ENCODE measurements at regions not wholly inside any gene's neighbourhood (a gene's known extent, or its start where the extent isn't known, plus 50 kb on each side); places are given as distances from the start of the nearest gene placed in this dataset.
A peak's percentile ranks its signal among the peaks of the same experiment; 100 is the strongest.

- DNase-seq (ENCODE audit: low read depth in 2 of 2, low spot score in 1 of 2) = no peak
Observed at GRCh38 chr1:10896673-10897072, 100.2 kb upstream of the CASZ1 start.

- DNase-seq (ENCODE audit: low read depth in 2 of 2, low spot score in 1 of 2) = no peak
Observed at GRCh38 chr1:10897321-10897980, 101.0 kb upstream of the CASZ1 start.

- DNase-seq (ENCODE audit: low read depth in 2 of 2, low spot score in 1 of 2) = no peak
Observed at GRCh38 chr1:10897981-10898728, 101.7 kb upstream of the CASZ1 start.

GRCh38 chr1:10898921-10899320 lies 102.5 kb upstream of the CASZ1 start:
- no peak for DNase-seq (ENCODE audit: low read depth in 2 of 2, low spot score in 1 of 2)

GRCh38 chr1:10899490-10900250 lies 103.2 kb upstream of the CASZ1 start:
- no peak for DNase-seq (ENCODE audit: low read depth in 2 of 2, low spot score in 1 of 2)

GRCh38 chr1:10900251-10900651 lies 103.8 kb upstream of the CASZ1 start:
- no peak for DNase-seq (ENCODE audit: low read depth in 2 of 2, low spot score in 1 of 2)

GRCh38 chr1:10900691-10901090 lies 104.2 kb upstream of the CASZ1 start:
- no peak for DNase-seq (ENCODE audit: low read depth in 2 of 2, low spot score in 1 of 2)

GRCh38 chr1:10901091-10901890 lies 104.8 kb upstream of the CASZ1 start:
- no peak for DNase-seq (ENCODE audit: low read depth in 2 of 2, low spot score in 1 of 2)

- no peak for DNase-seq (ENCODE audit: low read depth in 2 of 2, low spot score in 1 of 2)
Observed at GRCh38 chr1:10901891-10902805, 105.7 kb upstream of the CASZ1 start.

GRCh38 chr1:10903421-10903820 lies 107.0 kb upstream of the CASZ1 start:
- DNase-seq (ENCODE audit: low read depth in 2 of 2, low spot score in 1 of 2) = no peak

- no peak for DNase-seq (ENCODE audit: low read depth in 2 of 2, low spot score in 1 of 2)
Observed at GRCh38 chr1:10903821-10904220, 107.4 kb upstream of the CASZ1 start.

- no peak for DNase-seq (ENCODE audit: low read depth in 2 of 2, low spot score in 1 of 2)
Observed at GRCh38 chr1:10904396-10905358, 107.8 kb upstream of the TARDBP start.

GRCh38 chr1:10905841-10906655 lies 106.4 kb upstream of the TARDBP start:
- DNase-seq (ENCODE audit: low read depth in 2 of 2, low spot score in 1 of 2) = no peak

GRCh38 chr1:10906866-10907519 lies 105.5 kb upstream of the TARDBP start:
- DNase-seq (ENCODE audit: low read depth in 2 of 2, low spot score in 1 of 2) = no peak

GRCh38 chr1:10908266-10908665 lies 104.2 kb upstream of the TARDBP start:
- DNase-seq (ENCODE audit: low read depth in 2 of 2, low spot score in 1 of 2) = no peak

GRCh38 chr1:10909697-10910680 lies 102.5 kb upstream of the TARDBP start:
- DNase-seq (ENCODE audit: low read depth in 2 of 2, low spot score in 1 of 2) = peak; percentile 56 to 62
